GM12872 (cell line): ENCODE measurements at regions not wholly inside any gene's neighbourhood (a gene's known extent, or its start where the extent isn't known, plus 50 kb on each side); places are given as distances from the start of the nearest gene placed in this dataset.

ENCODE experiments used
- CTCF ChIP-seq: IDR thresholded peaks from 3 replicates; pipeline ENCODE4 v1.5.1; 2011; ENCODE audit warnings: low read depth, mild to moderate bottlenecking, low read length, moderate library complexity; ENCODE audit not compliant: insufficient read depth

- no peak for TF ChIP-seq CTCF
Measured at GRCh38 chr4:131348263-131348662, 1800.8 kb upstream of the PCDH10 start.

GRCh38 chr4:131366714-131367113 lies 1782.4 kb upstream of the PCDH10 start:
- TF ChIP-seq CTCF = no peak

- TF ChIP-seq CTCF = no peak
Measured at GRCh38 chr4:131367441-131367840, 1781.7 kb upstream of the PCDH10 start.

GRCh38 chr4:131370846-131371245 lies 1778.2 kb upstream of the PCDH10 start:
- TF ChIP-seq CTCF = no peak

- TF ChIP-seq CTCF = no peak
Measured at GRCh38 chr4:131381055-131381454, 1768.0 kb upstream of the PCDH10 start.

- TF ChIP-seq CTCF = no peak
Measured at GRCh38 chr4:131382839-131383238, 1766.3 kb upstream of the PCDH10 start.

GRCh38 chr4:131388277-131388676 lies 1760.8 kb upstream of the PCDH10 start:
- no peak for TF ChIP-seq CTCF

GRCh38 chr4:131408102-131408501 lies 1741.0 kb upstream of the PCDH10 start:
- no peak for TF ChIP-seq CTCF
